Endodermal cell (in vitro differentiated cells): ENCODE measurements at regions not wholly inside any gene's neighbourhood (a gene's known extent, or its start where the extent isn't known, plus 50 kb on each side); places are given as distances from the start of the nearest gene placed in this dataset.

Source experiments
- DNase-seq: peaks from one replicate; pipeline ENCODE4 v3.0.0-alpha.2; 2017
- H3K27ac ChIP-seq: 2 replicates; pipeline ENCODE4 v1.5.1; 2013; ENCODE audit warnings: mild to moderate bottlenecking, low read depth, low read length, moderate library complexity
- H3K27me3 ChIP-seq: 2 replicates; pipeline ENCODE4 v1.6.1; 2013; ENCODE audit warnings: mild to moderate bottlenecking, low read length, moderate library complexity; ENCODE audit not compliant: insufficient read depth, control insufficient read depth, poor library complexity, severe bottlenecking
- H3K36me3 ChIP-seq: 2 replicates; pipeline ENCODE4 v1.7.0; 2013; ENCODE audit warnings: mild to moderate bottlenecking, low read length, moderate library complexity; ENCODE audit not compliant: control insufficient read depth, insufficient read depth
- H3K4me1 ChIP-seq: one replicate; pipeline ENCODE4 v1.7.0; 2013; ENCODE audit warnings: low read length; ENCODE audit not compliant: control insufficient read depth, insufficient read depth
- H3K4me3 ChIP-seq: 2 replicates; pipeline ENCODE4 v1.5.1; 2013; ENCODE audit warnings: mild to moderate bottlenecking, low read length, moderate library complexity
- H3K9ac ChIP-seq: 2 replicates; pipeline ENCODE4 v1.6.1; 2013; ENCODE audit warnings: mild to moderate bottlenecking, low read length, moderate library complexity; ENCODE audit not compliant: poor library complexity, severe bottlenecking; ENCODE audit errors: extremely low read depth
- H3K9me3 ChIP-seq: 2 replicates; pipeline ENCODE4 v1.6.1; 2013; ENCODE audit warnings: mild to moderate bottlenecking, low read length, moderate library complexity; ENCODE audit not compliant: control insufficient read depth
- H3K27ac Mint-ChIP-seq: 2 replicates; pipeline ENCODE4 v1.8.0; 2020; ENCODE audit warnings: mixed read lengths
- H3K27me3 Mint-ChIP-seq: 2 replicates; pipeline ENCODE4 v1.8.0; 2021; ENCODE audit warnings: mild to moderate bottlenecking, mixed read lengths; ENCODE audit not compliant: insufficient read depth
- H3K36me3 Mint-ChIP-seq: 2 replicates; pipeline ENCODE4 v1.8.0; 2020; ENCODE audit warnings: low read depth, mixed read lengths
- H3K4me1 Mint-ChIP-seq: 2 replicates; pipeline ENCODE4 v1.8.0; 2020; ENCODE audit warnings: mixed read lengths
- H3K4me3 Mint-ChIP-seq: 2 replicates; pipeline ENCODE4 v1.8.0; 2020; ENCODE audit warnings: mild to moderate bottlenecking, moderate library complexity, mixed read lengths
- H3K9me3 Mint-ChIP-seq: 2 replicates; pipeline ENCODE4 v1.8.0; 2020; ENCODE audit warnings: mild to moderate bottlenecking, mixed read lengths
- WGBS, 2 experiments: methylation state at CpG; one replicate each; pipeline versions ENCODE4 v1.1.5 to v1.1.7; 2013; ENCODE audit warnings: missing lambda C conversion rate in 2 of 2, mixed read lengths in 1 of 2; ENCODE audit not compliant: insufficient coverage in 1 of 2, insufficient read length in 1 of 2; 5-methylcytosine and 5-hydroxymethylcytosine counted together
- TF ChIP-seq, protein P1 (sequence below): fragments of 200-600 bp; sonication (generic); conservative IDR thresholded peaks from 2 replicates; pipeline ENCODE4 v1.5.0; 2021; ENCODE audit warnings: antibody characterized with exemption, mild to moderate bottlenecking

- Histone ChIP-seq H3K27ac (no peak overlapping the region), H3K36me3 (no peaks in the 10 kb centered on the region), H3K9ac (no peak overlapping the region), H3K27me3 (no peaks in the 10 kb centered on the region), H3K4me3 (no peak overlapping the region), H3K4me1 (no peaks in the 10 kb centered on the region), H3K9me3 (no peaks in the 10 kb centered on the region)
- no peaks in the 10 kb centered on the region for H3K36me3 Mint-ChIP-seq
- no peak for DNase-seq
- WGBS, 2 experiments: 86 to 93% methylated on average over 1 of the region's 1 CpG
- no peak overlapping the region for H3K27ac Mint-ChIP-seq
- H3K9me3 Mint-ChIP-seq: no peaks in the 10 kb centered on the region
- TF ChIP-seq, protein P1, sequence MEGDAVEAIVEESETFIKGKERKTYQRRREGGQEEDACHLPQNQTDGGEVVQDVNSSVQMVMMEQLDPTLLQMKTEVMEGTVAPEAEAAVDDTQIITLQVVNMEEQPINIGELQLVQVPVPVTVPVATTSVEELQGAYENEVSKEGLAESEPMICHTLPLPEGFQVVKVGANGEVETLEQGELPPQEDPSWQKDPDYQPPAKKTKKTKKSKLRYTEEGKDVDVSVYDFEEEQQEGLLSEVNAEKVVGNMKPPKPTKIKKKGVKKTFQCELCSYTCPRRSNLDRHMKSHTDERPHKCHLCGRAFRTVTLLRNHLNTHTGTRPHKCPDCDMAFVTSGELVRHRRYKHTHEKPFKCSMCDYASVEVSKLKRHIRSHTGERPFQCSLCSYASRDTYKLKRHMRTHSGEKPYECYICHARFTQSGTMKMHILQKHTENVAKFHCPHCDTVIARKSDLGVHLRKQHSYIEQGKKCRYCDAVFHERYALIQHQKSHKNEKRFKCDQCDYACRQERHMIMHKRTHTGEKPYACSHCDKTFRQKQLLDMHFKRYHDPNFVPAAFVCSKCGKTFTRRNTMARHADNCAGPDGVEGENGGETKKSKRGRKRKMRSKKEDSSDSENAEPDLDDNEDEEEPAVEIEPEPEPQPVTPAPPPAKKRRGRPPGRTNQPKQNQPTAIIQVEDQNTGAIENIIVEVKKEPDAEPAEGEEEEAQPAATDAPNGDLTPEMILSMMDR: no peak
- no peak overlapping the region for H3K4me3 Mint-ChIP-seq
- peaks cover 7% of the 10 kb centered on the region for H3K4me1 Mint-ChIP-seq
- no peaks in the 10 kb centered on the region for H3K27me3 Mint-ChIP-seq
Measured at GRCh38 chr3:115396801-115397200, 226.5 kb upstream of the GAP43 start.

GRCh38 chr3:115397433-115397832 lies 225.9 kb upstream of the GAP43 start:
- H3K9me3 ChIP-seq: no peaks in the 10 kb centered on the region
- Mint-ChIP-seq H3K36me3 (no peaks in the 10 kb centered on the region), H3K9me3 (no peaks in the 10 kb centered on the region), H3K27ac (no peak overlapping the region), H3K4me3 (no peak overlapping the region), H3K27me3 (no peaks in the 10 kb centered on the region), H3K4me1 (peaks cover 10% of the 10 kb centered on the region)
- TF ChIP-seq, protein P1: no peak
- no peaks in the 10 kb centered on the region for H3K4me1 ChIP-seq
- no peaks in the 10 kb centered on the region for H3K36me3 ChIP-seq
- no CpG with 5 or more reads among the region's 1 CpG for WGBS, 2 experiments
- no peak overlapping the region for H3K4me3 ChIP-seq
- no peak for DNase-seq
- no peak overlapping the region for H3K27ac ChIP-seq
- no peak overlapping the region for H3K9ac ChIP-seq
- H3K27me3 ChIP-seq: no peaks in the 10 kb centered on the region

DNA sequence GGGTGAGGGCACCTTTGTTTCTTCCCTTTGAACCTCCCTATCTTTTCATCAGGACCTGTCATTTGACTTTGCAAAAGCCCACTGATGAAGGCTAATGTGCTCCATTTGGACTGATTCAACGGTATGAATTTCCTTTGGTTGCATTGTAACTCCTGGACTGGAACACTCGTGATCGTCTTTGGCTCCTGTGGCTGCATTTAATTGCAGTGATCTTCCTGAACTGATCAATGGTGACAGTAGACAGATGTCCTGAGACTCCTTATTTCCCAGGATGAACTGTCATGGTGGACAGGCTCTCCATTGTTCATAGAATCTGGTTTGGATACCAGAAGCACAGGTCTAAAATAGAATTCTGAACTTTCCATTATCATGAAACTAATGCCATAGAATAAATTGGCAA lies 224.8 kb upstream of the GAP43 start:
- H3K27me3 ChIP-seq: no peaks in the 10 kb centered on the region
- Mint-ChIP-seq H3K27me3 (no peaks in the 10 kb centered on the region), H3K36me3 (no peaks in the 10 kb centered on the region), H3K9me3 (no peaks in the 10 kb centered on the region), H3K4me1 (peaks cover 19% of the 10 kb centered on the region), H3K4me3 (no peak overlapping the region), H3K27ac (no peak overlapping the region)
- H3K27ac ChIP-seq: no peak overlapping the region
- WGBS, 2 experiments: 90 to 96% methylated on average over 2 to 3 of the region's 3 CpGs
- H3K4me1 ChIP-seq: no peaks in the 10 kb centered on the region
- H3K4me3 ChIP-seq: no peak overlapping the region
- TF ChIP-seq, protein P1: no peak
- H3K9me3 ChIP-seq: no peaks in the 10 kb centered on the region
- DNase-seq: no peak
- no peak overlapping the region for H3K9ac ChIP-seq
- no peaks in the 10 kb centered on the region for H3K36me3 ChIP-seq
